Heart left ventricle (tissue), 16 donors: ENCODE measurements at regions not wholly inside any gene's neighbourhood (a gene's known extent, or its start where the extent isn't known, plus 50 kb on each side); places are given as distances from the start of the nearest gene placed in this dataset.
A peak's percentile ranks its signal among the peaks of the same experiment; 100 is the strongest.

Source experiments
- ATAC-seq, 4 donors: fragments of 200-7000 bp; cut with Tn5 transposase; one replicate each; pipeline ENCODE4 v1.9.1; 2020 to 2022; ENCODE audit warnings: moderate library complexity in 4 of 4, mild to moderate bottlenecking in 3 of 4, moderate number of reproducible peaks in 1 of 4
- DNase-seq, 5 donors: peaks; one replicate each; pipeline ENCODE4 v3.0.0-alpha.2; 2020
- H3K27ac ChIP-seq, 12 donors: fragments of 200-600 bp; sonication (generic) in 4 of 12; one replicate each; pipeline versions ENCODE4 v1.5.0 to v1.8.0; 2016 to 2022; ENCODE audit warnings: mild to moderate bottlenecking in 2 of 12
- H3K27me3 ChIP-seq, 9 donors: fragments of 200-600 bp; sonication (generic) in 2 of 9; one replicate each; pipeline versions ENCODE4 v1.5.1 to v1.8.0; 2016 to 2022; ENCODE audit warnings: mild to moderate bottlenecking in 3 of 9
- H3K36me3 ChIP-seq, 9 donors: fragments of 200-600 bp; sonication (generic) in 2 of 9; one replicate each; pipeline versions ENCODE4 v1.5.0 to v1.8.0; 2018 to 2022; ENCODE audit warnings: mild to moderate bottlenecking in 2 of 9
- H3K4me1 ChIP-seq, 12 donors: fragments of 200-600 bp; sonication (generic) in 4 of 12; one replicate each; pipeline versions ENCODE4 v1.5.0 to v1.8.0; 2016 to 2022; ENCODE audit warnings: mild to moderate bottlenecking in 3 of 12
- H3K4me3 ChIP-seq, 12 donors: fragments of 200-600 bp; sonication (generic) in 4 of 12; one replicate each; pipeline versions ENCODE4 v1.5.0 to v1.8.0; 2017 to 2022; ENCODE audit warnings: mild to moderate bottlenecking in 9 of 12, moderate library complexity in 4 of 12
- H3K9me3 ChIP-seq, 12 donors: fragments of 200-600 bp; sonication (generic) in 4 of 12; one replicate each; pipeline versions ENCODE4 v1.5.0 to v1.8.0; 2016 to 2022; ENCODE audit warnings: mild to moderate bottlenecking in 1 of 12
- POLR2A ChIP-seq, 2 donors: fragments of 450-650 bp; IDR thresholded peaks; one replicate each; pipeline ENCODE4 v1.6.1; 2017; ENCODE audit warnings: antibody characterized with exemption in 2 of 2, mild to moderate bottlenecking in 2 of 2, moderate library complexity in 2 of 2
- WGBS, 4 donors: extraction: QIAGEN DNeasy Blood & Tissue Kit in 2 of 4; methylation state at CpG; one replicate each; pipeline versions ENCODE4 v1.1.5 to v1.1.7; 2013 to 2018; 5-methylcytosine and 5-hydroxymethylcytosine counted together
- intact Hi-C, 10 donors: fragments of 100-400 bp; cut with DNase I; formaldehyde crosslinking; loops; one replicate each; pipeline versions ENCODE4 v1.11.1 to v1.14.2; 2022
- TF ChIP-seq, protein P1 (sequence below), 12 donors: fragments of 200-600 bp; sonication (generic) in 4 of 12; IDR thresholded peaks; one replicate each; pipeline versions ENCODE4 v1.5.0 to v1.8.0; 2018 to 2022; ENCODE audit warnings: antibody characterized with exemption in 12 of 12, mild to moderate bottlenecking in 5 of 12
- donor health status: ischemic (EF 13 %, LVEDD 7.1; RV severe dilation, severe dysfunction).
- donor health status: healthy with polysubstance abuse.
- donor health status: DM: no; HTN: yes; CAD: no.
- donor health status: DM: no; HTN: no; CAD: no.
- donor health status: ischemic (EF 25% LVEDD 6.9; RV normal size, moderate dysfunction).
- donor health status: ischemic (EF 25% LVEDD 5.7; RV mildly dilated, moderate dysfunction).
- donor health status: healthy.
- donor health status: DM: yes; HTN: yes; CAD: no.
- donor health status: ischemic (EF 35%, LVEDD 5.7; RV mildly dilated, moderate dysfunction).
- donor health status: nonischemic (EF 11% LVEDD 7.7; RV severe dilation, severe dysfunction).
- donor health status: DM: yes; HTN: yes; CAD: no.
- donor health status: PGD.
- donor health status: ischemic (EF 29% LVEDD 5.4; RV normal size, mild dysfunction).
- donor health status: nonischemic (EF 23%, LVEDD 6.1; RV moderate dilation, normal function).

DNA sequence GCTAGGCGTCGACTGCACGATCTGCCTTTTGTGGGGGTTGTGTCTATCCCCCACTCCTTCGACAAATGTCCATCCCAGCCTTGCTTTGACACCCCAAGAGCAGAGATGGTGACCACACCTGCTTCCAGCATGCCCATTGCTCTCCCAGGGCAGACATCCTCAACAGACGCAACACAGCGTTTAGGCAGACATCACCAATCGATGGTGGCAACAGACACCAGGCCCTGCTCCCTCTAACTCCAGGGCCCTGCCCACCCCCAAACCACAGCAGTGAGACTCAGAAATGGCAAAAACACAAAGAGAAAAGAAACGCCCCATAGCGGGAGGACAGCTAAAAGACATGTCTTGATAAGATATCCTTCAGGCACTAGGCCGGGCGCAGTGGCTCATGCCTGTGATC is 150.9 kb downstream of the CRYBB2 start:
- peaks cover 0 to 18% (median 7%) of the 10 kb centered on the region in 9 donors for H3K36me3 ChIP-seq
- no peaks in the 10 kb centered on the region for H3K9me3 ChIP-seq
- peaks cover 0 to 31% (median 13%) of the 10 kb centered on the region in 12 donors for H3K4me1 ChIP-seq
- ATAC-seq, result no peak
- WGBS, 4 donors, result 95 to 97% (median 95%) methylated on average over 11 of the region's 11 CpGs
- no peak for DNase-seq
- no peak overlapping the region for H3K27ac ChIP-seq
- intact Hi-C loops, result no loop called here
- no peaks in the 10 kb centered on the region for H3K27me3 ChIP-seq
- TF ChIP-seq POLR2A (IDR thresholded peaks at IDR 0.05), result no peak
- no peak overlapping the region for H3K4me3 ChIP-seq

DNA sequence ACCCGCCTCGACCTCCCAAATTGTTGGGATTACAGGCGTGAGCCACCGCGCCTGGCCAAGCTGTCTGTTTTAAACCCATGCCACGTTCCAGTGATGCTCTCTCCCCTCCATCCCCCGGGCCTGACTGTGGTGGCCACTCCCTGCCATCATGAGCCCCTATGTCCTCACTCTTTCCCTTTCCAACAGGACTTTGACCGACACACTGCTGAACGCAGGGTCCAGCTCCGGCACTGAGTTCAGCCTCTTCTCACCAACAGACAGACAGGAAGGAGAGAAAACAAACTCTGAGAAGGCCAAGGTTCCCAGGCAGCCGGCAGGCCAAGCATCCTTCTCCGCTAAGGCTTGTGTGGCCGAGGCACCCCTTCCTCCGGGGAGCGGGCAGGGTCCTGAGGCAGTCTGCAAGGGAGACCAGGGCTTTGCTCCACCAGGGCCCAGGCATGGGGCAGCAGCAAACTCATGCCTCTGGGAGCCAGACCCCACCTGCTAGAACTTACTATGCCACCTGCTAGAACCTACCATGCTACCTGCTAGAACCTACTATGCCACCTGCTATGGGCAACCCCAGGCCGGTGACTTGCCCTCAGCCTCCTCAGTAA is 152.7 kb downstream of the CRYBB2 start:
- no peak for DNase-seq
- Histone ChIP-seq H3K9me3 (no peaks in the 10 kb centered on the region), H3K27ac (no peak overlapping the region), H3K4me3 (no peak overlapping the region), H3K4me1 (peaks cover 0 to 15% (median under 1%) of the 10 kb centered on the region in 12 donors), H3K27me3 (no peaks in the 10 kb centered on the region), H3K36me3 (peaks cover 0 to 26% (median 15%) of the 10 kb centered on the region in 9 donors)
- TF ChIP-seq, protein P1, sequence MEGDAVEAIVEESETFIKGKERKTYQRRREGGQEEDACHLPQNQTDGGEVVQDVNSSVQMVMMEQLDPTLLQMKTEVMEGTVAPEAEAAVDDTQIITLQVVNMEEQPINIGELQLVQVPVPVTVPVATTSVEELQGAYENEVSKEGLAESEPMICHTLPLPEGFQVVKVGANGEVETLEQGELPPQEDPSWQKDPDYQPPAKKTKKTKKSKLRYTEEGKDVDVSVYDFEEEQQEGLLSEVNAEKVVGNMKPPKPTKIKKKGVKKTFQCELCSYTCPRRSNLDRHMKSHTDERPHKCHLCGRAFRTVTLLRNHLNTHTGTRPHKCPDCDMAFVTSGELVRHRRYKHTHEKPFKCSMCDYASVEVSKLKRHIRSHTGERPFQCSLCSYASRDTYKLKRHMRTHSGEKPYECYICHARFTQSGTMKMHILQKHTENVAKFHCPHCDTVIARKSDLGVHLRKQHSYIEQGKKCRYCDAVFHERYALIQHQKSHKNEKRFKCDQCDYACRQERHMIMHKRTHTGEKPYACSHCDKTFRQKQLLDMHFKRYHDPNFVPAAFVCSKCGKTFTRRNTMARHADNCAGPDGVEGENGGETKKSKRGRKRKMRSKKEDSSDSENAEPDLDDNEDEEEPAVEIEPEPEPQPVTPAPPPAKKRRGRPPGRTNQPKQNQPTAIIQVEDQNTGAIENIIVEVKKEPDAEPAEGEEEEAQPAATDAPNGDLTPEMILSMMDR (IDR thresholded peaks at IDR 0.05), result no peak
- no peak for TF ChIP-seq POLR2A (IDR thresholded peaks at IDR 0.05)
- intact Hi-C loops, result no loop called here
- ATAC-seq, result no peak
- WGBS, 4 donors, result 93 to 95% (median 94%) methylated on average over 14 to 16 of the region's 16 CpGs

DNA sequence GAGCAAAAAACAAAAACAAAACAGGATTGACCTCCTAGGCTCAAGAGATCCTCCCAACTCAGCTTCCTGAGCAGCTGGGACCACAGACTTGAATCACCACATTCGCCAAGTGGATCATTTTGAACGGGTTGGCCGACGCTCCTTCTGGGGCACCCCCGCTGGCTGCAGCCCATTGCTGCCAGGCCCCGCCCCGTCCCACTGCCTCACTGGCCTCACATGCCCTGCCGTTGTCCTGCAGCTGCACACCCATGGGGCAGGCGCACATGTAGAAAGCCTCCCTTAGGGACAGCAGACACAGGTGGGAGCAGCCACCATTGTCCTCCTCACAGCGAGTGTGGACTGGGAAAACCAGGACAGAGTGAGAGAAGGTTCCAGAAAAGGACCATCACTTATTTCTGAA is 154.5 kb downstream of the CRYBB2 start:
- Histone ChIP-seq H3K27me3 (no peaks in the 10 kb centered on the region), H3K4me3 (no peak overlapping the region), H3K9me3 (no peaks in the 10 kb centered on the region), H3K27ac (no peak overlapping the region), H3K4me1 (peaks cover 0 to 8% (median 0%) of the 10 kb centered on the region in 12 donors), H3K36me3 (peaks cover 0 to 42% (median 26%) of the 10 kb centered on the region in 9 donors)
- ATAC-seq (no peak), DNase-seq (peak in 1 of 5 donors; percentile 62)
- WGBS, 4 donors, result 88 to 95% (median 91%) methylated on average over 9 to 10 of the region's 10 CpGs
- TF ChIP-seq, protein P1 (IDR thresholded peaks at IDR 0.05), result no peak
- no peak for TF ChIP-seq POLR2A (IDR thresholded peaks at IDR 0.05)
- intact Hi-C loops, result no loop called here

DNA sequence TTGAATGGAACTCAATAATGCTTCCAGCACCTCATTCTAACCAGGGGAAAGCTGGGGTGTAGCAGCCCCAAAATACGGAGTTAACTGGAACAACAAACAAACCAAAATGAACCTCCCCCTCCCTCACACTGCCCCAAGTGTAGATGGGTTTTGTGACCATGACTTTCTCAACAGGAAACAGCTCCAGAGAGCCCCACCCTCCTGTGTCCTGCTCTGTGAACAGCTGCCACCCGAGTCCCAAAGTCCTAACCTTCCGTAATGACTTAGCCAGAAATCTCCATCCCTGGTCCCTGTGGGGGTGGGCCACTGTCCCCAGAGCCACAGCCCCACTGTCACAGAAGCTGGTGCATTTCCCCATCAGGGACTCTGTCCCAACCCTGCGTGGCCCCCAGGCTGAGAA is 155.4 kb downstream of the CRYBB2 start:
- TF ChIP-seq POLR2A (IDR thresholded peaks at IDR 0.05), result no peak
- TF ChIP-seq, protein P1 (IDR thresholded peaks at IDR 0.05), result no peak
- DNase-seq, result no peak

DNA sequence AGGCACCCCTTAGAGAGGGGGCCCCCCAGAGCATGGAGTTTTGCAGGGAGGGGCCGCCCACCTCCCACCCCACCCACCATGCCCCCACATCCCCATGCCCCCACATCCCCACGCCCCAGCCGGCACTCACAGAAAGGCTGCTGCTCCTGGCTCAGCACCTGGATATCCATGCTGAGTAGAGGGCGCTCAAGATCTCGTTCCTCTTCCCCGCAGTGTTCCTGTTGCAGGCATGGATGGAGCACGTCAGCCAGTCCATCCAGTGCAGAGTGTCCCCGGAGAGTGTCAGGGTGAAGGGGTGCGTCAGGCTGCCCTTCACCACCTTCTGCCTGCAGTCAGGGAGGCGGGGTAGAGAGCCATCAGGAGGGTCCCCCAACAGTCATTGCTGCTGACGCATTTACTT is 156.2 kb downstream of the CRYBB2 start:
- no peaks in the 10 kb centered on the region for H3K9me3 ChIP-seq
- intact Hi-C loops, result no loop called here
- H3K27me3 ChIP-seq, result no peaks in the 10 kb centered on the region
- peaks cover 0 to 58% (median 39%) of the 10 kb centered on the region in 9 donors for H3K36me3 ChIP-seq
- 79 to 93% (median 84%) methylated on average over 7 to 11 of the region's 11 CpGs for WGBS, 4 donors
- TF ChIP-seq, protein P1 (IDR thresholded peaks at IDR 0.05), result no peak
- no peak for TF ChIP-seq POLR2A (IDR thresholded peaks at IDR 0.05)
- peaks cover 0 to 8% (median 0%) of the 10 kb centered on the region in 12 donors for H3K4me1 ChIP-seq
- DNase-seq (no peak), ATAC-seq (no peak)
- H3K27ac ChIP-seq, result no peak overlapping the region
- H3K4me3 ChIP-seq, result no peak overlapping the region

More for the DNA sequence above, 155.4 kb downstream of the CRYBB2 start:
- Histone ChIP-seq H3K9me3 (no peaks in the 10 kb centered on the region), H3K27me3 (no peaks in the 10 kb centered on the region), H3K36me3 (peaks cover 0 to 50% (median 31%) of the 10 kb centered on the region in 9 donors), H3K4me3 (no peak overlapping the region), H3K4me1 (peaks cover 0 to 8% (median 0%) of the 10 kb centered on the region in 12 donors), H3K27ac (no peak overlapping the region)
- WGBS, 4 donors, result 52 to 70% (median 59%) methylated on average over 4 of the region's 4 CpGs
- ATAC-seq, result no peak
- intact Hi-C loops, result no loop called here
